ENCODE measurements at regions not wholly inside any gene's neighbourhood (a gene's known extent, or its start where the extent isn't known, plus 50 kb on each side); places are given as distances from the start of the nearest gene placed in this dataset.

DNA sequence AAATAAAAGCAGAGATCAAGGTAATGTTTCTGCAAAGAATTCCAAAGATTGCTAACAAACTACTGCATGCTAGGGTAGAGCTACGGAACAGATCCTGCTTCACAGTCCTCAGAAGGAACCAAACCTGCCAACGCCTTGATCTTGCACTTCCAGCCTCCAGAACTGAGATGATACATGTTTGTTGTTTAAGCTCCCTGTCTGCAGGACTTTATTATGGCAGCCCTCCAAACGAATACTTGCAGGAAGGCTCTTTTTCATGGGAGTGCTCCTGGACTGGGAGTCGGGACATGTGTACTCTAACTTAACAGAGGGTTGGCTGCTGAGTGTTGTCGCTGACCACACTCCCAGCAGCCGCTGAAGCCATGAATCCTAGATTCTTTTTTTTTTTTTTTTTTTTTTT lies 808.8 kb upstream of the EEF2KMT start:
- intact Hi-C loops (cut with micrococcal nuclease), result no loop called here
- Mint-ChIP-seq H3K27ac (no peak overlapping the region), H3K9me3 (peaks cover 10% of the 10 kb centered on the region), H3K36me3 (ENCODE audit: low read depth) (no peaks in the 10 kb centered on the region), H3K27me3 (no peaks in the 10 kb centered on the region), H3K4me1 (ENCODE audit: low read depth) (no peaks in the 10 kb centered on the region), H3K4me3 (no peak overlapping the region)
- no peak for ATAC-seq
- POLR2A ChIA-PET, result no interaction called here
- no peak for DNase-seq
- TF ChIP-seq, protein P1, sequence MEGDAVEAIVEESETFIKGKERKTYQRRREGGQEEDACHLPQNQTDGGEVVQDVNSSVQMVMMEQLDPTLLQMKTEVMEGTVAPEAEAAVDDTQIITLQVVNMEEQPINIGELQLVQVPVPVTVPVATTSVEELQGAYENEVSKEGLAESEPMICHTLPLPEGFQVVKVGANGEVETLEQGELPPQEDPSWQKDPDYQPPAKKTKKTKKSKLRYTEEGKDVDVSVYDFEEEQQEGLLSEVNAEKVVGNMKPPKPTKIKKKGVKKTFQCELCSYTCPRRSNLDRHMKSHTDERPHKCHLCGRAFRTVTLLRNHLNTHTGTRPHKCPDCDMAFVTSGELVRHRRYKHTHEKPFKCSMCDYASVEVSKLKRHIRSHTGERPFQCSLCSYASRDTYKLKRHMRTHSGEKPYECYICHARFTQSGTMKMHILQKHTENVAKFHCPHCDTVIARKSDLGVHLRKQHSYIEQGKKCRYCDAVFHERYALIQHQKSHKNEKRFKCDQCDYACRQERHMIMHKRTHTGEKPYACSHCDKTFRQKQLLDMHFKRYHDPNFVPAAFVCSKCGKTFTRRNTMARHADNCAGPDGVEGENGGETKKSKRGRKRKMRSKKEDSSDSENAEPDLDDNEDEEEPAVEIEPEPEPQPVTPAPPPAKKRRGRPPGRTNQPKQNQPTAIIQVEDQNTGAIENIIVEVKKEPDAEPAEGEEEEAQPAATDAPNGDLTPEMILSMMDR (IDR thresholded peaks at IDR 0.05), result no peak
- CTCF ChIA-PET, result no interaction called here

DNA sequence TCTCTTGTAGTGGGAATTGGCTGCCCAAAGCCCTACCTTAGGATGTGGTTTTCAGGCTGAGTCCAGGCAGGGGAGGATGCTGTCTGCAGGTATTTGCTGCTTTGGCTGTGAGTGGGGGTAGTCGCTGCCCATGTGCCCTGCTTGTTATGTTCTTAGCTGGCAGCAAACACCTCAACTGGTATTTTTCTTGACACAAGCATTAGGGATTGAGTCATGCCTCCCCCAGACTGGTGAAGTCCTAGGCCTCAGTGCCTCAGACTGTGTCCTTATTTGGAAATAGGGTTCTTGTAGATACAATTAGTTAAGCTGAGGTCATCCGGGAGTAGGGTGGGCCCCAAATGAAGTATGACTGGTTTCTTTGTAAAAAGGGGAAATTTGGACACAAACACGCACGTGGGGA lies 808.3 kb upstream of the EEF2KMT start:
- intact Hi-C loops (cut with micrococcal nuclease), result no loop called here
- Mint-ChIP-seq H3K4me3 (no peak overlapping the region), H3K4me1 (ENCODE audit: low read depth) (no peaks in the 10 kb centered on the region), H3K27me3 (no peaks in the 10 kb centered on the region), H3K36me3 (ENCODE audit: low read depth) (no peaks in the 10 kb centered on the region), H3K27ac (no peak overlapping the region), H3K9me3 (peaks cover 10% of the 10 kb centered on the region)
- no peak for ATAC-seq
- POLR2A ChIA-PET, result no interaction called here
- CTCF ChIA-PET, result no interaction called here
- DNase-seq, result no peak
- TF ChIP-seq, protein P1 (IDR thresholded peaks at IDR 0.05), result no peak

DNA sequence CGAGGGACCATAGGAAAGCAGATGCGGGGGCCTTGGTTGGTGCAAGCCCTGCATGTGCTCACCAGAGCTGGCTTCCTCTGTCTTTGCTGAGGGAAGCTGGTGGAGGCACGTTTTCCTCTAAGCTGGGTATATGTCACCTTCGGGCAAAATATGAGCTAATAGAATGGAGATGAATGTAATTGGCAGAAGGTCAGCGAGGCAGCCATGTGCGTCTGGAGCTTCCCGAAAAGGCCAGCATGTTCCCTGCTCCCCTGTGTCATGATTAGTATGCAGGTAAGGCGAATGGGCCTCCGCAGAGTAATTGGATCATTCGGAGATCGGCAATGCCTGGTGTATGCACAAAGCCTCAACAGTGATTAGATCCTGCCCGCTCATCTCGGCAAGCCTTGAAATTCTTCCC lies 806.2 kb upstream of the EEF2KMT start:
- no peak for ATAC-seq
- CTCF ChIA-PET, result no interaction called here
- intact Hi-C loops (cut with micrococcal nuclease), result no loop called here

DNA sequence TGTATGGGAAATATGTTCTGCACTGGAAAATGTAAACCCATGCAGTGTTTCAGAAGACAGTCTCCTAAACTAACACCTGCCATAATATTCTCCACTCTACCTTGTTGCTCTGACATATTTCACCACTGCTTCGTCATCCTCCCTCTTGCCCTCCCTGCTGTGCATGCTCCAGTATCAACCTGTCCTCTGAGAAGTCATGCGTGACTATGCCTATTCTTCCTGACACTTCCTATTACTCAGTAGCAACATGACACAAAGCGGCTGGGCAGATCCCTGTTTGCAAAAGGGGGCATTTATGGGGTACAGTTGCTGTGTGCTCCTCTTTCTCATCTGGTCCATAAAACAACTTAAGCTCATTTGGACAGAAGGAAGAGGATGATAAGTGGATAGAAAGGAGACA lies 805.6 kb upstream of the EEF2KMT start:
- no peak overlapping the region for H3K4me3 Mint-ChIP-seq
- no peaks in the 10 kb centered on the region for H3K27me3 Mint-ChIP-seq
- no peaks in the 10 kb centered on the region for H3K4me1 Mint-ChIP-seq (ENCODE audit: low read depth)
- no peak overlapping the region for H3K27ac Mint-ChIP-seq
- H3K36me3 Mint-ChIP-seq (ENCODE audit: low read depth), result no peaks in the 10 kb centered on the region
- ChIA-PET CTCF (no interaction called here), POLR2A (no interaction called here)
- TF ChIP-seq, protein P1 (IDR thresholded peaks at IDR 0.05), result no peak
- no peak for ATAC-seq
- intact Hi-C loops (cut with micrococcal nuclease), result no loop called here
- H3K9me3 Mint-ChIP-seq, result peaks cover 13% of the 10 kb centered on the region
- no peak for DNase-seq

More for the DNA sequence above, 806.2 kb upstream of the EEF2KMT start:
- no peaks in the 10 kb centered on the region for H3K36me3 Mint-ChIP-seq (ENCODE audit: low read depth)
- H3K9me3 Mint-ChIP-seq, result peaks cover 13% of the 10 kb centered on the region
- DNase-seq, result no peak
- H3K27ac Mint-ChIP-seq, result no peak overlapping the region
- H3K27me3 Mint-ChIP-seq, result no peaks in the 10 kb centered on the region
- H3K4me3 Mint-ChIP-seq, result no peak overlapping the region
- TF ChIP-seq, protein P1 (IDR thresholded peaks at IDR 0.05), result no peak
- POLR2A ChIA-PET, result no interaction called here
- no peaks in the 10 kb centered on the region for H3K4me1 Mint-ChIP-seq (ENCODE audit: low read depth)

DNA sequence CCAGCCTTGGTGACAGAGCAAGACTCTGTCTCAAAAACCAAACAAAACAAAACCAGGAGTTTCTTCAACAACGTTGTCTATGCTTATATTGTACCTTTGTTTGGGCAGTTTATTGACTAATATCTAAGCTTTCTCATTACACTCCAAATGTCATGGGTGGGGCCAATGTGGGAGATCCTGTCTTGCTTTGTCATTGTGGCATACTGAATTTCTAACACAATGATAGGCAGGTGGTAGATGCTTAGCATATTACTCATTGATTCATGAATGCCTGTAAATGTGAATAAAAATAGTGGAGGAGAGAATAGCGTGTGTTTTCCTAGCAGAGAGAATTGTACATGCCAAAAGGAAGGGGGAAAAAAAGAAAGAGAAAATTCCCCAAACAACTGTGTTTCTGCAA lies 802.5 kb upstream of the EEF2KMT start:
- DNase-seq, result no peak
- Mint-ChIP-seq H3K4me1 (ENCODE audit: low read depth) (no peaks in the 10 kb centered on the region), H3K27ac (no peak overlapping the region), H3K36me3 (ENCODE audit: low read depth) (no peaks in the 10 kb centered on the region), H3K27me3 (no peaks in the 10 kb centered on the region), H3K4me3 (no peak overlapping the region), H3K9me3 (peaks cover 12% of the 10 kb centered on the region)
- intact Hi-C loops (cut with micrococcal nuclease), result no loop called here
- CTCF ChIA-PET, result no interaction called here
- POLR2A ChIA-PET, result no interaction called here
- TF ChIP-seq, protein P1 (IDR thresholded peaks at IDR 0.05), result no peak
- no peak for ATAC-seq

All from activated CD8-positive, alpha-beta T cell treated with anti-CD3 and anti-CD28 coated beads for 36 hours (primary cell).